RWPE2 (cell line): ENCODE measurements at regions not wholly inside any gene's neighbourhood (a gene's known extent, or its start where the extent isn't known, plus 50 kb on each side); places are given as distances from the start of the nearest gene placed in this dataset.

Experiments
- ATAC-seq: fragments of 200-7000 bp; cut with Tn5 transposase; 3 replicates; pipeline ENCODE4 v1.9.1; 2021; ENCODE audit warnings: low read depth
- DNase-seq: peaks from one replicate; pipeline ENCODE4 v3.0.0-alpha.2; 2020; ENCODE audit warnings: low spot score
- H3K27ac ChIP-seq: fragments of 450-650 bp; 2 replicates; pipeline ENCODE4 v1.5.1; 2017; ENCODE audit warnings: mild to moderate bottlenecking; ENCODE audit not compliant: poor library complexity, severe bottlenecking
- H3K27me3 ChIP-seq: fragments of 250-450 bp; sonication (Bioruptor Pico); 2 replicates; pipeline ENCODE4 v1.5.1; 2021; ENCODE audit warnings: mild to moderate bottlenecking, moderate library complexity; ENCODE audit not compliant: insufficient read depth, poor library complexity, severe bottlenecking
- H3K36me3 ChIP-seq: fragments of 250-450 bp; sonication (Bioruptor Pico); 2 replicates; pipeline ENCODE4 v1.5.1; 2020; ENCODE audit warnings: low read depth, mild to moderate bottlenecking, moderate library complexity
- H3K4me1 ChIP-seq: fragments of 250-450 bp; sonication (Bioruptor Pico); 2 replicates; pipeline ENCODE4 v1.5.1; 2021; ENCODE audit warnings: mild to moderate bottlenecking, moderate library complexity; ENCODE audit not compliant: insufficient read depth, poor library complexity, severe bottlenecking
- H3K4me3 ChIP-seq: fragments of 250-450 bp; sonication (Bioruptor Pico); 2 replicates; pipeline ENCODE4 v1.5.1; 2021; ENCODE audit warnings: mild to moderate bottlenecking, moderate library complexity; ENCODE audit not compliant: severe bottlenecking
- H3K9me3 ChIP-seq: fragments of 250-450 bp; sonication (Bioruptor Pico); 2 replicates; pipeline ENCODE4 v1.5.1; 2021; ENCODE audit warnings: mild to moderate bottlenecking, moderate library complexity; ENCODE audit not compliant: severe bottlenecking
- CTCF ChIP-seq: fragments of 450-650 bp; IDR thresholded peaks from one replicate; pipeline ENCODE4 v1.5.1; 2017; ENCODE audit warnings: mild to moderate bottlenecking, moderate library complexity; ENCODE audit not compliant: poor library complexity, severe bottlenecking

GRCh38 chr4:66202870-66203269 is 532.6 kb upstream of the EPHA5 start:
- DNase-seq = no peak
- TF ChIP-seq CTCF = no peak
- H3K4me3 ChIP-seq = no peak overlapping the region
- no peaks in the 10 kb centered on the region for H3K36me3 ChIP-seq
- H3K27ac ChIP-seq = no peak overlapping the region
- no peaks in the 10 kb centered on the region for H3K9me3 ChIP-seq
- no peak for ATAC-seq
- no peaks in the 10 kb centered on the region for H3K27me3 ChIP-seq
- H3K4me1 ChIP-seq = no peaks in the 10 kb centered on the region

DNA sequence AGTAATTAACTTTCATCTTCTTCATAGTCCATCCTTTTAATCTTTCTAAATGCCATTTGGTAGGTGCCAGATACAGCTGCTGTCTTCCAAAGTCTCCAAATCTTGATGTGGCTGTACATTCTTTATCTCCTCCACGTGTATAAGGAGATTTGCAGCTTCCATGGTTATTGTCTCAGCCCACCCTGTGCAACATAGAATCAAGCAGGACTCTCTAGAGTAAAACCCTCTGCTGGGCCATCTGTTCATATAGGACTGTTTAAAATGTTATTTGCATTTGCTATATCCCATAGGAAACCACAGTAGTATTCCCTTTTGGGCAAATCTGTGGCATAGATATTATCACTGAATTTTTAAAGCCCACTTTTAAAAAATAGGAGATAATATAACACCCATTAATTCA is 527.2 kb upstream of the EPHA5 start:
- DNase-seq = no peak

DNA sequence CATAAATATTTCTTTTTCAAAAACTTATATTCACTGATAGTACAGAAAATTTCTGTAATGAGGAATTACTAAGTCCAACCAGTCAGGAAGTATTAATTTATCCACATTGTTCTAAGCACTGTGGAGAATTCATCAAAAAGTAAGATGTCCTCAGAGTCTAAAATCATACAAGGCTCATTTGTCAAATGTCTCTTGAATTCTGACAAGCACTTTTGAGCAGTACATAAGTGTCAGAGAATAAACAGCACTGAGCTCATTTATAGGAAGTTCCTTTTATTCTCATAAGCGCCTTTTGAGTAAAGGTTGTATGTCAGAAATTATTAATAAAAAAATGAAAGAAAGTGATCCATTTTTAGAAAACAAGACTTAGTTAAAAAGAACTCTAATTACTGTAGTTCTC is 523.2 kb upstream of the EPHA5 start:
- TF ChIP-seq CTCF = no peak
- no peaks in the 10 kb centered on the region for H3K4me1 ChIP-seq
- ATAC-seq = no peak
- no peaks in the 10 kb centered on the region for H3K27me3 ChIP-seq
- no peaks in the 10 kb centered on the region for H3K36me3 ChIP-seq
- H3K4me3 ChIP-seq = no peak overlapping the region
- DNase-seq = no peak
- H3K27ac ChIP-seq = no peak overlapping the region
- no peaks in the 10 kb centered on the region for H3K9me3 ChIP-seq

More for the DNA sequence above, 527.2 kb upstream of the EPHA5 start:
- TF ChIP-seq CTCF = no peak
- Histone ChIP-seq H3K27me3 (no peaks in the 10 kb centered on the region), H3K9me3 (no peaks in the 10 kb centered on the region), H3K4me1 (no peaks in the 10 kb centered on the region), H3K36me3 (no peaks in the 10 kb centered on the region), H3K4me3 (no peak overlapping the region), H3K27ac (no peak overlapping the region)
- no peak for ATAC-seq

GRCh38 chr4:66187175-66187720 is 517.0 kb upstream of the EPHA5 start:
- Histone ChIP-seq H3K27ac (no peak overlapping the region), H3K4me3 (no peak overlapping the region), H3K9me3 (no peaks in the 10 kb centered on the region), H3K27me3 (no peaks in the 10 kb centered on the region), H3K4me1 (no peaks in the 10 kb centered on the region), H3K36me3 (no peaks in the 10 kb centered on the region)
- no peak for TF ChIP-seq CTCF
- no peak for DNase-seq
- ATAC-seq = no peak

- no peak for TF ChIP-seq CTCF
- Histone ChIP-seq H3K27me3 (no peaks in the 10 kb centered on the region), H3K9me3 (no peaks in the 10 kb centered on the region), H3K27ac (no peak overlapping the region), H3K4me3 (no peak overlapping the region), H3K36me3 (no peaks in the 10 kb centered on the region), H3K4me1 (no peaks in the 10 kb centered on the region)
- ATAC-seq (no peak), DNase-seq (no peak)
These were observed 515.8 kb upstream of the EPHA5 start for GRCh38 chr4:66186095-66186494.
